GM19351 (cell line): ENCODE measurements at regions not wholly inside any gene's neighbourhood (a gene's known extent, or its start where the extent isn't known, plus 50 kb on each side); places are given as distances from the start of the nearest gene placed in this dataset.
"Not testable (repeated sequence)": the region's sequence is repeated elsewhere in the genome, so short reads cannot be mapped to it uniquely, and the experiment has no call there.

Source experiments
- ATAC-seq: cut with Tn5 transposase; IDR thresholded peaks from one replicate; pipeline ENCODE4 v1.9.1; 2021; ENCODE audit warnings: mild to moderate bottlenecking, moderate library complexity; ENCODE audit not compliant: unreplicated experiment

DNA sequence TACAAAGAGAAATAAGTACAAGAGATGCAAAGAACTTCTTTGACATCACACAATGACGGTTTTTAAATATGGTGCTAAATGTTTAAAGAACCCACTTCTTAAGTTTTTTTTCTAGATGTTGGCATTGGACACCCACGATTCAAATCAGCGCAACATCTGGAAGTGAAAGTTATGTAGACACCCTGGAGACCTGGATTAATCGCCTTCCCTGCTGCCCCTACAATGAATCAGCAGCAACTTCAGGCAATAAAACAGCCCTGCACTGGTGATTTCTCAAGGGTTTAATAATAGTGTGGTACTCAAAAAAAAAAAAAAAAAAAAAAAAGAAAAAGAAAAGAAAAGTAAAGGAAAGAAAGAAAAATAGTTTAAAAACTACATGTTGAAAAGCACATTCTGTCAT, 248.3 kb downstream of the NUF2 start:
- ATAC-seq = no peak

DNA sequence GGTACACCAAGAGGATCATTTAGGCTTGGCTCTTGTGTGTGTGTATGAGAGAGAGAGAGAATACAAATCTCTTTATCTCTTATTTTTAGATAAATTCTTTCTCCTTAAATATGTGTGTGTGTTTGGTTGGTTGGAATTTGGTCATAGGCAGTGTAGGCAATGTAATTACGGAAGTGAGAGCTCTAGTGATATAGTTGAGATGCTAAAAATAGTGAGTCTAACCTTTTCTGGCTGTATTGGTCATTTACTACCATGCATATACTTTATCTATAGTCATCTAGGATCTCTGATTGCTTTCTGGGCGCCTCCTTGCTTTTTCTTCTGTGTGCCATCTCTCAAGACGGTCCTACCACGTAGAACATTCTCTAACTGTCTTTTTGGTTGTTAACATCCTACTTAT, 250.2 kb downstream of the NUF2 start:
- ATAC-seq = peak; percentile 65

DNA sequence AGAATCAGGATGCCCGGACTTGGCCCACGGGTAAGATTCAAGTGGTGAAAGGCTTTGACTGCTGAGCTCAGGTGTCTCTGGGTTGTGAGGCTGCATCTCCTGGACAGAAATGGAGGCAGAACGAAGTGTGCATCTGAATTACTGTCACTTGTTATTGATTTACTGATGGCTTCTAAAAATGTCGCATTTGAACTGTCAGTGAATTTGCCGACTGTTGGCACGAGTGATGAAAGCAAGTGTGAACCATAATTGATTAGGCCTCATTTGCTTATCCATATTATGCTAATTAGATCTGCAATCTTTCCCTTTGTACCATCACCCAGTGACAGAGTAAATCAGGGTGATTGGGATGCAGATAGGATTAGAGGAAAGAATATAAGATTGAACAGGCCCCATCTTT, 252.4 kb downstream of the NUF2 start:
- ATAC-seq = no peak

DNA sequence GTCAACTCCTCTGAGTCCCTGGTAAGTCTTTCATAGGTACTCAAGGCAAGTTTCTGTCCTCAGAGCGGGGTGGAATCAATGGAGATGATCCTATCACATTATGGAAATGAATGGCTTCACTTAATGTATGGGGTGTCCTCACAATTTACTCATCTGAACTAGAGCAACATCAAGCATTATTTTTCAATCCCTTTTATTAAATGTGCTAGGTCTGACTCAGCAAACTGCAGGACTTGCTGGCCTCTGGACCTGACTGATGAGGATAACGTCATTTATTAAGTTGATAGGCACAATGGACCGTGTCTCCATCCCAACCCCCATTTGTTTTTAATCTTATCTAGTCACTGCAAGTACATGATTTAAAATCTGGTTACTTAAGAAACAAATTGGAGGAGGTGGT, 259.2 kb downstream of the NUF2 start:
- ATAC-seq = no peak

DNA sequence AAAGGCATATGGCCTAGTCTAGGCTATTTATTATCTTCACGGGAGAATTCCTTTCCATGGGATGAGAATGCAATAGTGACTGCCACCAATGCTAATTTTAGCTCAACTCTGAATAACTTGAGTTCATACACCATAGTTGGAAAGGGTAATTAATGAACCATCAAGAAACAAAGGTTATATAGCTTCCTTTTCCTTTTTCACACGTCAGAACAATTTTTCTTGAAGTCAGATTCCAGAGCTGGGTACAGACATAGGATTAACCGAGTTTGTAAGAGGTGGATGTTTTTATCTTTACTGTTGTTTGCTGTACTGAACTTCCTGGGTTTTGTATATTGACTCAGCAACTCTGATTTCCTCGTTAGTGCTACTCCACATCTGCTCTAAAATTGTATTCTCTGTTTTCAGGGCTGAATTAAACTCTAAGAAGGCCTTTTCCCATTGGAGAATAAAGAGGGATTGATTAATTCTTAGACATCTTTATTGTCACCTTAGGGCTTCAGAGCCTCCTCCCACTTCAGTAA, 262.0 kb downstream of the NUF2 start:
- no peak for ATAC-seq

DNA sequence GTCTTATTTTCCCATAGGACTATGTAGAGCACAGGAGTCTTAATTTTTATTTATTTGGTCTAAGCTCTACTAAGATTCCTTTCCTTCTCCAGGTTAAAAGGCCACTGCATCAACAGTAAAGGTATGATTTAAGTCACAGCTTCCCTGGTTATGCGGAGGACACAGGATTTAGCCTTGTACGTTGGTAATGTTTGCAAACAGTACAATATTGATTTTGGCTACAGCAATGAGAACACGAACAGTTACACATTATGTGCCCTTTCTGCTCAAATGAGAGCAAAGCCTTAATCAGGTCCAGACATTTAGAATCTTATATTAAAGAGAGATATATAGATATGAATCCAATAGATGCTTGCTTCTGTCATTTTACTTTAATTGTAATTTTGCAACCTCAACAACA, 264.0 kb downstream of the NUF2 start:
- no peak for ATAC-seq

DNA sequence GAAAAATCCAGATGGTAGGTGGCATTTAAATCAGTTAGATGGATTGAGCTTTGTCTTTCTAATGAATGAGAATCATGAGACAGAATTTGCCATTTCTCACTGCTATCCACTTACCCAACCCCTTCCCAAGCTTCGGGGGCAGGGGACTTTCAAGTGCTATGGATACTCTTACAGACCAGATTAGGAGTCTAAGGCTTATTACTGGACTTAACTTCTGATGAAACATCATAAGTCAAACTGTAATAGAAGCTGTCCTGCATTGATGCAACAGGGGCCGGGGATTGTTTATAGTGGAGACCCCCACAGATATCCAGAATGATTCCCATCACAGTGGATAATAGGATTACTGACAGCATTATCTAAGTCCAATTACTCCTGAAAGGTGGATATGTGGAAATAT, 267.0 kb downstream of the NUF2 start:
- no peak for ATAC-seq

DNA sequence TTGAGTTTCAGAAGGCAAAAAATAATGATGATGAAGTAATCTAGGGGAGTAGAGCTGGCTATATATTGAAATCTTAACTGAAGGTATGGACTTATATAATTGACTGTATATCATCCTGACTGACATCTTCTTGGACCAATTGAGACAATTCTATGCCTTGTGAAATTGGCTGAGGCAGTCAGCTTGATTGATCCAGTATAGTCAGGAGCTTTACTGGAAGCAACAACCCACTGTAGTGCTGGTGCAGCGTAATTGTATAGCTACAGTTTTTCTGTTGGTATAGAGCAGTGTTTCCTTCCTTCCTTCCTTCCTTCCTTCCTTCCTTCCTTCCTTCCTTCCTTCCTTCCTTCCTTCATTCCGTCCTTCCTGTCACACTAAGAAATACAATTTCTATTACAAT, 268.0 kb downstream of the NUF2 start:
- no peak for ATAC-seq

DNA sequence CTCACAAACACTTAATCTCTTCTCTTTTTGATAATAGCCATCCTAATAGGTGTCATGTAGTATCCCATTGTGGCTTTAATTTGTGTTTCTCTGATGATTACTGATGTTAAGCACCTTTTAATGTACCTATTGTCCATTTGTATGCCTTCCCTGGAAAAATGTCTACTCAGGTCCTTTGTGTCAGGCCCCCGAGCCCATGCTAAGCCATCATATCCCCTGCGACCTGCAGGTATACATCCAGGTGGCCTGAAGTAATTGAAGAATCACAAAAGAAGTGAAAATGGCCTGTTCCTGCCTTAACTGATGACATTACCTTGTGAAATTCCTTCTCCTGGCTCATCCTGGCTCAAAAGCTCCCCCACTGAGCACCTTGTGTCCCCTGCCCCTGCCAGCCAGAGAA, 269.4 kb downstream of the NUF2 start:
- not testable (repeated sequence) for ATAC-seq

DNA sequence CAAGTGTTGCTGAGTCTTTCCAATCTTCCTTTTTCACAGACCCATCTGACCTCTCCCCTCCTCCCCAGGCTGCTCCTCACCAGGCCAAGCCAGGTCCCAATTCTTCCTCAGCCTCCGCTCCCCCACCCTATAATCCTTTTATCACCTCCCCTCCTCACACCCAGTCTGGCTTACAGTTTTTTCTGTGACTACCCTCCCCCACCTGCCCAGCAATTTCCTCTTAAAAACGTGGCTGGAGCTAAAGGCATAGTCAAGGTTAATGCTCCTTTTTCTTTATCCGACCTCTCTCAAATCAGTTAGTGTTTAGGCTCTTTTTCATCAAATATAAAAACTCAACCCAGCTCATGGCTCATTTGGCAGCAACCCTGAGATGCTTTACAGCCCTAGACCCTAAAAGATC, 270.9 kb downstream of the NUF2 start:
- ATAC-seq = not testable (repeated sequence)

DNA sequence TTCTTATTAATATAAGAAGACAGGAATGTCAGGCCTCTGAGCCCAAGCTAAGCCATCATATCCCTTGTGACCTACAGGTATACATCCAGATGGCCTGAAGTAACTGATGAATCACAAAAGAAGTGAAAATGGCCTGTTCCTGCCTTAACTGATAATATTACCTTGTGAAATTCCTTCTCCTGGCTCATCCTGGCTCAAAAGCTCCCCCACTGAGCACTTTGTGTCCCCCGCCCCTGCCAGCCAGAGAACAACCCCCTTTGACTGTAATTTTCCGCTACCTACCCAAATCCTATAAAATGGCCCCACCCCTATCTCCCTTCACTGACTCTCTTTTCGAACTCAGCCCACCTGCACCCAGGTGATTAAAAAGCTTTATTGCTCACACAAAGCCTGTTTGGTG, 274.4 kb downstream of the NUF2 start:
- not testable (repeated sequence) for ATAC-seq

DNA sequence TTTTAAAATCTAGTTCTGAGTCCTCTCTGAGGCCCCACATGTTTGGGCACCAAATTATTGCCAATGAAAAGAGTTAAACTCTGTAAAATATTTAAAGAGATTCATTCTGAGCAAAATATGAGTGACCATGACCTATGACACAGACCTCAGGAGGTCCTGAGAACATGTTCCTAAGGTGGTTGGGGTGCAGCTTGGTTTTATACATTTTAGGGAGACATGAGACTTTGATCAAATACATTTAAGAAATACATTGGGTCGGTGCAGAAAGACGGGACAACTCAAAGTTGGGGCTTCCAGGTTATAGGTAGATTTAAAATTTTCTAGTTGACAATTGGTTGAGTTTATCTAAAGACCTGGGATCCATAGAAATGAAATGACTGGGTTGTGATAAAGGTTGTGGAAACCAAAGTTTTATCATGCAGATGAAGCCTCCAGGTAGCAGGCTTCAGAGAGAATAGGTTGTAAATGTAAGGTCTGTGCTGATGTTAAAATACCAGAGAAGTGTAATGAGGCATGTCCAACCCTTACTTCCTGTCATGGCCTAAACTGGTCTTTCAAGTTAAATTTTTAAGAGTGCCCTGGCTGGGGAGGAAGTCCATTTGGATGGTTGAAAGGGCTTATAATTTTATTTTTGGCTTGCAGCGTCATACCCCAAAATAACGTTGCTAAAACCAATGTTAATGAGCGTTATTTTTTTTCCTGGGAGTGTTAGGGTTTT, 274.9 kb downstream of the NUF2 start:
- ATAC-seq = no peak

DNA sequence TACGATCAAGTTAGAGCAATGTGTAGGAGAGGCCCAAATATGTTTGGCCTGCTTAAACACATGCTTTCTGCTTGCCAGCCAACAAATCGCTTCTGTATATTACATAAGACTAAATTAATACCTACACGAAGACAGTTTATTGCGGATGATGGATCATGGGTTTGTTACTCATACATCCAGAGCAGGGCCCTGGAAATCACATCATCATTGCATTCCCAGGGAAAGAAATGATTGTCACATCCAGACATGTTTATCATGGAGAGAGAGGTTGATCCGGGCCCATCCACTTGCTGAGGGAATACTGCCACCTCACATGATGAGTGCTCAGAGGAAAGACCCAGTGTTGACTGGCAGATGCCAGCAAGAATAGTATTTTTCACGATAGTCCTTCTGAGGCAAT, 282.6 kb downstream of the NUF2 start:
- ATAC-seq = no peak

DNA sequence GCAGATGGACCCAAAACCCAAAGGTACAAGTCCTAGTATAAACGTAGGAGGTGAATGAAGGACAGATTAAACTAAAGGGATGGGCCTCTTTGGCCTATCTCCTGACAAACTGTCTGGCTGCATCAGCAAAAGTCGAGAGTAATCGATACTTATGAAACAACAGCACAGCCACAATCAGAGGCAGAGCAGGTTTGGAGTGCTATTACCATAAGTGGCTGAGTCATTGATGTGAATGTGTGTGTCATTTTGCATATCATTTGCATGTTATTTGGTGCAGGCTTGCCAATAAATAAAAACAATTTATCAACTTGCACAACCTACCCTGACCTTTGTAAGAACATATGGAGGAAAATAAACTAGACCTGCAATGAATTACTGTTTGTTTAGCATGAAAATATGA, 283.1 kb downstream of the NUF2 start:
- ATAC-seq = no peak

DNA sequence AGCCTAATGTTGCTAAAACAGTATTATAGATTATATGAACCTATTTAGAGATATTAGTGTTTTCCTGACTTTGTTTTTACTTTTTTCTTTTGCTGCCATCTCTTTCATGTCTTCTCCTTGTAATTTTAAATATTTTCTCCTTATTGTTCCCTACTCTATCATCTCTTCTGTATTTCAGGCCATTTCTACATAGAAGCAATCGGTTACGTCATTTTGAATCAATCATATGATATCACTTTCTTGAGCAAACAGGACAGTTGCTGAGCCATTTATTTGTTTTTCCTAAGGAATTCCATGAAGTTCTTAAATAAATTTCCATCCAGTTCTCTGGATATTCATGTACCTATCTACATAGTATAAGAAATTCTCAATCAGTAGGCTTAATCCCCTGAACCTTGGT, 287.2 kb downstream of the NUF2 start:
- no peak for ATAC-seq

DNA sequence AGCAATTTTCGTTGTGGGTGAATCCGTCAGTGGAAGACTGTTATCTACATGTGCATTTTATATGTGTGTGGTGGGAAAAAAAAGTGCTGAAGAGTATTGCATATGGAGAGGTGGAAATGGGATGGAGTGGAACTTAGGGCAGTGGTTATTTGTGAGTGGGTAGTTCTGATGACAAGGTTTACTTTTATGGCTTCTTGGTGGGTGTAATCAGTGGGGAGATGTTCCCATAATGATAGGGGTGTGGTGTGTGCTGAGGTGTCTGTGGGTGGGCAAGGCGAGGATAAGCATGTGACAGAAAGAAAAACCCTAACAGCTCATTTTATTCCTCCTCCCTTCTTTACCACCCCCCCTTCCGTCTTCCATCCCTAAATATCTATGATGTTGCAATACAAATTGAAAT, 288.1 kb downstream of the NUF2 start:
- ATAC-seq = no peak

DNA sequence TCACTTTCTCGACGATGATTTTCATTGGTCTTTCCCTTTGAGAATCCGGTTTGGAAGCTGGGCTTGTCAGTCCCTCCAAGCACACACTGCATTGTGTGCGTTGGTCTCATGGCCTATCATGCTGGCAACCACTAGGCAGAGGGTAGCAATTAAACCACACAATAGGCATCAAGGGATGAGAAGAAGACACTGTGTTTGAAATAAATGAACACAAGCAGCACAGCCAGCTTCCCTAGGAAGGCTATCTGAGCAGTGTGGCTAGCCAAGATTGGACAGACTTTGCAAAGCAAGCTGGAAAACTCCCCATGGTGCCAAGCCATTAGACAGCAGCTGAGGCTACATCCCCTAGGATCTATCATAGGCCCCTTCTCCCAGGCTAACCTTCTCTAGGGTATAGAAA, 288.7 kb downstream of the NUF2 start:
- ATAC-seq = no peak

DNA sequence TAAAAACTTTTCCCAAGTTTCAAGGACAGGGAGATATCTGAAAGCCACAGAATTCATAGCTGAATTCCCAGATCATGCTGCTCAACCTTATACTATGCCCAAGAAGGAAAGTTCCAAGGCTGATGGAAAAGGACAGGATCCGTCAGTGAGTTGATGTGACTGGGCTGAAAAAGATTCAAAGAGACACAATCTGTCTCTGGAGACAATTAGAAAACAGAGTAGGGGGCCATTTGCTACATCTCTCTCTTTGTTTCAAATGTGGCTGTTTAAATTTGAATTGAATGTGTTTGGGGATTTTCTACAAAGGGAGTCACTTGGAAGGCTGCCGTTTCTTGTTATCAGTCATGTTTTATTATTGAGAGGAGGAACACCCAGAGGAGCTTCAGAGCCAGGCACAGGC, 292.6 kb downstream of the NUF2 start:
- no peak for ATAC-seq

DNA sequence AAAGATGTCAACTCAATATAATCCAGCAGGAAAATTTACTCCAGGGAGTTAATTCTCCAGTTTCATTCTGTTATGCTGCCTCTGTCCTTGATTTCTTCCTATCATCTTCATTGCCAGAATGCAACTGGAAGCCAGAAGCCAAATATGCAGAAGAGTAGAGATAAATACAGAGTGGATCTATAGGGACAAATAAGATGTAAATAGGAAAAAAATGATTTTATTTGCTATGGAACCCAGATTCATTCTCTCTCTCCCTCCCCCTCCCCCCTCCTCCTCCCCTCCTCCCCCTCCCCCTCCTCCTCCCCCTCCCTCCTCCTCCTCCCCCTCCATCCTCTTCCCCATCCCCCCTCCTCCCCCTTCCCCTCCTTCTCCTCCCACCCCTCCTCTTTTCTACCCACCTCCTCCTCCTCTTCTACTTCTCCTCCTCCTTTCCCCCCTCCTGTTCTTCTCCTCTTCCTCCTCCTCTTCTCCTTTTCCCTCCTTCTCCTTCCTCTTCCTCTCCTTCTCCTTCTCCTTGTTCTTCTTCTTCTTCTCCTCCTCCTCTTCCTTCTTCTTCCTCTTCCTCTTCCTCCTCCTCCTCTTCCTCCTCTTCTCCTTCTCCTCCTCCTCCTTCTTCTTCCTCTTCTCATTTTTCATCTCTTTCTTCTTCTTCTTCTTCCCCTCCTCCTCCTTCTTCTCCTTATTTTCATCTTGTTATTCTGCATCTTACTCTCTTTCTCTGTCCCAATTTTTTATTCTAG, 306.4 kb downstream of the NUF2 start:
- ATAC-seq = no peak

DNA sequence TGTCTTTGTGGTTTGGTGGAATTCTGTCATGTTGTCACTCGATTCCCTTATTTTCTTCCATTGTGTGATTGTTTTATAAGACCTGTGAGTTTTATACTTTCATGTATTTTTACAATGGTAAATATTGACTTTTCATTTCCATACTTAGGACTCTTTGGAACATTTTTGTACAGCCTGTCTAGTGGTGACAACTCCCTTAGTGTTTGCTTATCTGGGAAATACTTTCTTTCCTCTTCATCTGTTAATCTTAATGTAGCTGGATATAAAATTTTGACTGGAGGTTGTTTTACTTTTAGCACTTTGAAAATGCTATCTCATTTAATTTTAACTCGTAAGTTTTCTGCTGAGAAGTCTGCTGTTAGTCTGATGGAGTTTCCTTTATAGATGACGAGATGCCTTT, 310.5 kb downstream of the NUF2 start:
- no peak for ATAC-seq

DNA sequence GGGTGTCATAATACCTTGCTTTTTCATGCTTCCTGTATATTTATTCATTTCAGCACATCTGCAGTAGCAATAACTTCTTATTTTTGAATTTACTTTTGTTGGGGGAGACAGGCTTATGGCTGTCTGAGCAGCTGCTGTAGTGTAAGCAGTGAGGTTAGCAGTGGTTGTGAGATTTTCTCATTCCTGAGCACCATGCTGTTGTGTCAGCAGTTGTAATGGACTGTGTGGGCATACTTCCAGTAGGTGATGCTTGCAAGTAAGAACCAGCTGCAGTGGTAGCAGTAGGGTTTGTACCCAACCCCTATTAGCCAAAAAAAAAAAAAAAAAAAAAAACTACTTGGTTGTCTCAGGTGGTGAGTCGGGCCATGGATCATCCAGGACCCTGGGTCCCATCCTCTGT, 311.6 kb downstream of the NUF2 start:
- no peak for ATAC-seq

DNA sequence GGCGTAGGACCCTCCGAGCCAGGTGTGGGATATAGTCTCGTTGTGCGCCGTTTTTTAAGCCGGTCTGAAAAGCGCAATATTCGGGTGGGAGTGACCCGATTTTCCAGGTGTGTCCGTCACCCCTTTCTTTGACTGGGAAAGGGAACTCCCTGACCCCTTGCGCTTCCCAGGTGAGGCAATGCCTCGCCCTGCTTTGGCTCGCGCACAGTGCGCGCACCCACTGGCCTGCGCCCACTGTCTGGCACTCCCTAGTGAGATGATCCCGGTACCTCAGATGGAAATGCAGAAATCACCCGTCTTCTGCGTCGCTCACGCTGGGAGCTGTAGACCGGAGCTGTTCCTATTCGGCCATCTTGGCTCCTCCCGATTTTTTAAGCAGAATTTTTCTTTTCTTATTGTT, 323.9 kb downstream of the NUF2 start:
- not testable (repeated sequence) for ATAC-seq
